ENCODE measurements at regions not wholly inside any gene's neighbourhood (a gene's known extent, or its start where the extent isn't known, plus 50 kb on each side); places are given as distances from the start of the nearest gene placed in this dataset.

DNA sequence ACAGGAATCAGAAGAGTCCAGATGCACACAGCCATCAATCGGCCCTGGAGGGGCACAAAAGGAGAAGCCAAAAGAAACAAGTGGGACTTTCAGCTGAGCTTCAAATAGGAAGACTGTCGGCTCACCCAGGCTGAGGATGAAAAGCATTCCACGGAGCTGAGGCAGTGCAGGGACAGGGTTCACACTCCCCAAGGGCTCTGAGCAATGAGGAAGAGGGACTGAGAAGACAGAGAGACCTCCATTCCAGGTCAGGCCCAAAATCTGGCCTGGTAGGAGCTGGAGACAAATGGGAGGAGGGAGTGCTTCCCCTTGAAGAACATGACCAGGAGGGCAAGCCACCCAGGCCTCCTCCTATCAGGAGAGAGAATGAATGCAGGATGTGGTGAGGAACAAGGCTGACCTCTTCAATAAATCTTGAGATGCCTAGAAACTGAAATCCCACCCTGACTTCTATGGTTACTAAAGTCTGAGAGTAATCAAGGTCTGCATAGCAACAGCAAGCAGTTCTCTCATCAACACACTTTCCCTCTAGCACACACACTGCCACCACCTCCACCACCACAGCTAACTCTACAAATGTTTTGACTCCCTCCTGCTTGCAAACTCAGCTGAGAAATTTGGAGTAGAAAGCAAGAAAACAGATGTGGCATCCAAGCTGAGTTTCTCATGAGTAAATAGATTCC is 434.4 kb downstream of the TNS1 start:
- Histone ChIP-seq H3K4me1 (no peaks in the 10 kb centered on the region), H3K4me3 (no peak overlapping the region), H3K36me3 (no peaks in the 10 kb centered on the region), H3K27me3 (no peaks in the 10 kb centered on the region), H3K27ac (no peak overlapping the region), H3K9me3 (no peaks in the 10 kb centered on the region)
- TF ChIP-seq, protein P1, sequence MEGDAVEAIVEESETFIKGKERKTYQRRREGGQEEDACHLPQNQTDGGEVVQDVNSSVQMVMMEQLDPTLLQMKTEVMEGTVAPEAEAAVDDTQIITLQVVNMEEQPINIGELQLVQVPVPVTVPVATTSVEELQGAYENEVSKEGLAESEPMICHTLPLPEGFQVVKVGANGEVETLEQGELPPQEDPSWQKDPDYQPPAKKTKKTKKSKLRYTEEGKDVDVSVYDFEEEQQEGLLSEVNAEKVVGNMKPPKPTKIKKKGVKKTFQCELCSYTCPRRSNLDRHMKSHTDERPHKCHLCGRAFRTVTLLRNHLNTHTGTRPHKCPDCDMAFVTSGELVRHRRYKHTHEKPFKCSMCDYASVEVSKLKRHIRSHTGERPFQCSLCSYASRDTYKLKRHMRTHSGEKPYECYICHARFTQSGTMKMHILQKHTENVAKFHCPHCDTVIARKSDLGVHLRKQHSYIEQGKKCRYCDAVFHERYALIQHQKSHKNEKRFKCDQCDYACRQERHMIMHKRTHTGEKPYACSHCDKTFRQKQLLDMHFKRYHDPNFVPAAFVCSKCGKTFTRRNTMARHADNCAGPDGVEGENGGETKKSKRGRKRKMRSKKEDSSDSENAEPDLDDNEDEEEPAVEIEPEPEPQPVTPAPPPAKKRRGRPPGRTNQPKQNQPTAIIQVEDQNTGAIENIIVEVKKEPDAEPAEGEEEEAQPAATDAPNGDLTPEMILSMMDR (IDR thresholded peaks at IDR 0.05): no peak
- WGBS, 2 donors: 56 to 69% methylated on average over 3 of the region's 3 CpGs
- intact Hi-C loops (cut with DNase I): no loop called here
- ATAC-seq (peak in 4 of 8 donors; percentile 21 to 37 (median 32)), DNase-seq (no peak)

DNA sequence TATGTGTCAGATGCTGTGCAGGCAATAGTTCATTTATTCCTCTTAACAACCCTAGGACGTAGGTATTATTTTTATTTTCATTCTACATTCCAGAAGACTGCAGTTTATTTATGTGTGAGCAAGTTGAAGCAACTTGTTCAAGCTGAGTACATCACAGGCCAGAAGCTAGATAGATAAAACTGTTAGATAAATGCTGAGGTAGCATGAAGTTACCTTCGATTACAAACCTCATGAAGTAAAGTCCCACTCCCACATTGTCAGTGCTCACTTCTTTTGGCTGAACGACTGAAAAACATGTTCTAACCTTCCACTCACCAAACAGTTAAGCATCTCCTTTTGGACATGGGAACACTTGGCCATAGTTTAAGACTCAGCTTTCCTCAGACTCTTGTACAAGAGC is 439.2 kb downstream of the TNS1 start:
- DNase-seq: no peak
- TF ChIP-seq, protein P1 (IDR thresholded peaks at IDR 0.05): no peak

DNA sequence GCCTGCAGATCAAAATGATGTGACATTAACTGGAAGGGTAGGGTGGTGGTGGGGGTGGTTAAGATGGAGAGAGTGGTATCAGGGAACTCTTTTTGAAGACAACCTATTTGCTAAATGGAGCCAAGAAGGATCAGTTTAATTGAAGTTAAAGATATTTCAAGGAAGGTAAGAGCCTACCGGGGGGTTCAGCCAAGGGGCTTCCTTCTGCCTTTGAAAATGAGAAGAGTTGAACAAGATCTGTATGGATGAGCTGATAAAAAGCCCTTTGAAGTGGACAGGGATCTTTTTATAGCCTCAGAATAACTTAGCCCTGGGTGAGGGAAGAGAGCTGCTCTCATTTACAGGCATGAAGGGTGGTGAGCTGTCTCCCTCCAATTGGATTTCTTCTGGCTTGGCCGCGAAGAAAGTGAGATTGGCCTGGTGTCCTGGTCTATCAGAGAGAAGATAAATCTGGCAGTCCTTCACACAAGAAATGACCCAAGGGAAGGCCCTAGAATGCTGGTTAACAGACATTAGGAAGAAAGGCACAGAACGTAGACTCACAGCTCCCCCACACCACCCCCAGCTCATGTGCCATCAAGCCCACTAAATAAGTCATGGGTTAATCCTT is 439.8 kb downstream of the TNS1 start:
- TF ChIP-seq, protein P1 (IDR thresholded peaks at IDR 0.05): no peak
- H3K27ac ChIP-seq: no peak overlapping the region
- peaks cover 0 to 13% (median 4%) of the 10 kb centered on the region in 11 donors for H3K9me3 ChIP-seq
- no peak for ATAC-seq
- DNase-seq: no peak
- no peaks in the 10 kb centered on the region for H3K4me1 ChIP-seq
- H3K36me3 ChIP-seq: no peaks in the 10 kb centered on the region
- 72 to 91% methylated on average over 4 of the region's 4 CpGs for WGBS, 2 donors
- no peak overlapping the region for H3K4me3 ChIP-seq
- intact Hi-C loops (cut with DNase I): no loop called here
- H3K27me3 ChIP-seq: no peaks in the 10 kb centered on the region

More for the DNA sequence above, 439.2 kb downstream of the TNS1 start:
- WGBS, 2 donors: 92 to 95% methylated on average over 3 of the region's 3 CpGs
- Histone ChIP-seq H3K27me3 (no peaks in the 10 kb centered on the region), H3K9me3 (peaks cover 0 to 13% (median 4%) of the 10 kb centered on the region in 11 donors), H3K4me3 (no peak overlapping the region), H3K36me3 (no peaks in the 10 kb centered on the region), H3K27ac (no peak overlapping the region), H3K4me1 (no peaks in the 10 kb centered on the region)
- ATAC-seq: no peak
- intact Hi-C loops (cut with DNase I): no loop called here

DNA sequence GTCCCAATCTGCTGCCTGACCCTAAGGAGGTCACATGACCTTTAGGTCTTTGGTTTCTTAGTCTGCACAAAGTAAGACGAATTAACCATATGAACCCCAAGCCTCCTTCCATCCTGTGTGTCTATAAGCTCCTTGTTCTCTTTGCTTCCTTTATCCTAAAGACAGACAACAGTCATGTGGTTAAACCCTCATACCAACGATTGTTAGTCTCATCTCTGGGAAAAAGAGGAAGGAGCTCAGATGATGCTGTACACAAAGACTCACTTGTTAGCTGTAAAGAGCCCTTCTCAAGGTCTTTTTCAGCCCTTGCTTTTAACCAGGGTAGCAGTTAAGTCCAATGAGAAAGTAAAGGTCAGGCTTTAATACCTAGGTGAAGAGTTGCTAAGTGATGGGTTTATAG is 443.7 kb downstream of the TNS1 start:
- 77 to 81% methylated on average over 2 of the region's 2 CpGs for WGBS, 2 donors
- H3K36me3 ChIP-seq: no peaks in the 10 kb centered on the region
- intact Hi-C loops (cut with DNase I): no loop called here
- peaks cover 0 to 13% (median 4%) of the 10 kb centered on the region in 11 donors for H3K9me3 ChIP-seq
- H3K4me1 ChIP-seq: peaks cover 0 to 18% (median 0%) of the 10 kb centered on the region in 9 donors
- TF ChIP-seq, protein P1 (IDR thresholded peaks at IDR 0.05): no peak
- ATAC-seq (no peak), DNase-seq (no peak)
- H3K27me3 ChIP-seq: no peaks in the 10 kb centered on the region
- H3K27ac ChIP-seq: no peak overlapping the region
- no peak overlapping the region for H3K4me3 ChIP-seq
